HG03460 (cell line): ENCODE measurements at regions not wholly inside any gene's neighbourhood (a gene's known extent, or its start where the extent isn't known, plus 50 kb on each side); places are given as distances from the start of the nearest gene placed in this dataset.
"Not testable (repeated sequence)": the region's sequence is repeated elsewhere in the genome, so short reads cannot be mapped to it uniquely, and the experiment has no call there.

ENCODE experiments used
- ATAC-seq: cut with Tn5 transposase; IDR thresholded peaks from one replicate; pipeline ENCODE4 v1.9.1; 2021; ENCODE audit not compliant: unreplicated experiment

DNA sequence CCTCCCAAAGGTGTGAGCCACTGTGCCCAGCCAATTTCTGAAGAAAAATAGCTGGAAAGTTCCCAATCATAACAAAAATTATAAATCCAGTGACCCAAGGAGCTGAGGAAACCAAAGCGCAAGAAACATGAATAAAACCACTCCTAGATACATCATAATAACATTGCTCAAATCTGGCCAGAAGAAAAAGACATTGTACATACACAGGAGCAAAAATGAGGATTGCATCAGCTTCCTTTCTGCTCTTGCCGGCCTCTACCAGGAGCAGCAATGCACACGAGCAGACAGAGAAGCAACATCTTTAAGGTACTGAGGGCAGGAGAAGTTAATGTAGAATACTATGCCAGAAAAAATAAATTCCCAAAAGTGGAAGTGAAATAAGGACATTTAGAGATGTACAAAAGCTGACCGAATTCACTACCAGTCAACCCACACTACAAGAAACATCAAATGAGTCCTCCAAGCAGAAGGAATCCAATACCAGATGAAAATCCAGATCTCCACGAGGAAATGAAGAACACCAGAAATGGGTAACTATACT, 127.0 kb upstream of the NBPF11 start:
- ATAC-seq: not testable (repeated sequence)

DNA sequence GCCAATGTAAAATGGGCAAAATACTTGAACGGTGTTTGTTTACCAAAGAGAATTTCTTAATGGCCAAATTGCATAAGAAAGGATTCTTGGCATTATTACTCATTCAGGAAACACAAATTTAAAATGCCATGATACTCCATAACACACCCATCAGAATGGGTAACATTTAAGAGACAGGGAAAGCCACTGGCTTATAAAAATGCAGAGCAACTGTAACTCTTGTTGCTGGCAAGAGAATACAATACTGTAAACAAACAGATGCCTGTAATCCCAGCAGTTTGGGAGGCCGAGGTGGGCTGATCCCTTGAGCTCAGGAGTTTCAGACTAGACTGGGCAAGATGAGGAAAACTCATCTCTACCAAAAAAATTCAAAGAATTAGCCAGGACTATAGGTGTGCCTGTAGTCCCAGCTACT, 125.8 kb upstream of the NBPF11 start:
- ATAC-seq: not testable (repeated sequence)

DNA sequence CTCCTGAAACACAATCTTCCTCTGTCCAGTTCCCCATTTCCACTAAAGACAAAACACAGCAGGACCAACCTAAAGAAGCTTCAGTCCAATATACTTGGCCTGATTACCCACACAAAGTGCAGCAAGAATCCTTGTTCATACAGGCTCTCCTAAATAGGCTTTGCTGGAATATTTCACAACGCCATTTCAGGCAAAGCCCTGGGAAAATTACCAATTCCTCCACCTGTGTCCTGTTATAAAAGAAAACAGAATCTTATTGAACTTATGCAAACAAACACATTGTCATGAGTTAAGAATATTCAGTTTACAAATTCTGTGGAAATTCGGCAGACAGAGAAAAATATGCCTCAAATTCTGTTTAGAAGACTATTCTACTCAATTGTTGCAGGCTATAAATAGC, 115.0 kb upstream of the NBPF11 start:
- not testable (repeated sequence) for ATAC-seq

DNA sequence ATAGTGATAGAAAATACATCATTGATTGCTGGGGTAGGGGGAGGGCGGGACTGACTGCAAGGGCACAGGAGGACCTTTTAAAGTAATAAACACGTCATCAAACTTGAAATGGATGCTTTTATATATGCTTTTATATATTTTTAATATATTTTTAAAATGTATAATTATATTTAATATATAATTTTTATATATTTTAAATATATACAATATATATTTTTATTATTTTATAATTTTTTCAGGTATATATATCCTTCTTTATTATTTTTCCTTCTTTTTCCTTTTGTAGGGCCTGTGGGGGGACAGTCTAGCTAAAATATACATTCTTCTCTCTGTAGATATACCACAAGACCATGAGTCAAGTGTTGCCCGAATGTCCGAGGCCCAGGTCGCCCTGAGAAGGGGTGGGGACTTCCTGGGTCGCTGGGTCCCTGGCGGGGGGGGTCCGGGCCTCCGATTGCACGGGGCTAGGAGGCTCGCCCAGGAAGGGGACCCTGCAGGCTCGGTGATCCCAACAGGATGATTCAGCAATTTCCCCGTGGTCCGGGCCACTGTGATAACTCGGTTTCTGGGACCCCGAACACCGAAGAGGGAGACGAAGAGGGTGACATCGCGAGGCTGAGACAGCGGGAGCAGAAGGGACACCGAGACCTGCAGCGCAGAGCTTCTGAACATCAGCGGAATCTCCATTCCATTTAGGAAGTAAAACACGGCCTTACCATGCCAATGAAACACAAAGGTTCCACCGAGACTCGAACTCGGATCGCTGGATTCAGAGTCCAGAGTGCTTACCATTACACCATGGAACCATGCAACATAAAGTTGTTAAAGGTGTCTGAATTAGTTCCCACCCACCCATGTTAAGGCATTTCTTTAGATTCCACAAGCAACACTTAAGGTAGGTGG, 112.5 kb upstream of the NBPF11 start:
- ATAC-seq: no peak

DNA sequence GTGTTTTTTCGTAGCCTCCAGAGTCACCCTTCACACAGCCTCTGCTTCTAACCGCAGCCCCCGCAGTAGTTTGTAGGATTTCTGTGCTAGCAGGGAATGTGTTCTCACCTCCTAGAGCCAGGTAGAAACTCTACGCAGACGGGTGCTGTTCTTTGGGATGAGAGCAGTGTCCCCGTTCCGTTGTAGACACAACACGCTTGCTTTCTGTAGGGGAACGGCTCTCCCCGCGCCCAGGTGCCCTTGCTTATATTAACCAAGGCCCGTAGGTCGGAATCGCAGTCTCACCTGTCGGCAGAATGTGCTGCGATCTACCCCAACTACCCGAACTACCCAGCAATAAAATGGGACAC, 111.8 kb upstream of the NBPF11 start:
- no peak for ATAC-seq

DNA sequence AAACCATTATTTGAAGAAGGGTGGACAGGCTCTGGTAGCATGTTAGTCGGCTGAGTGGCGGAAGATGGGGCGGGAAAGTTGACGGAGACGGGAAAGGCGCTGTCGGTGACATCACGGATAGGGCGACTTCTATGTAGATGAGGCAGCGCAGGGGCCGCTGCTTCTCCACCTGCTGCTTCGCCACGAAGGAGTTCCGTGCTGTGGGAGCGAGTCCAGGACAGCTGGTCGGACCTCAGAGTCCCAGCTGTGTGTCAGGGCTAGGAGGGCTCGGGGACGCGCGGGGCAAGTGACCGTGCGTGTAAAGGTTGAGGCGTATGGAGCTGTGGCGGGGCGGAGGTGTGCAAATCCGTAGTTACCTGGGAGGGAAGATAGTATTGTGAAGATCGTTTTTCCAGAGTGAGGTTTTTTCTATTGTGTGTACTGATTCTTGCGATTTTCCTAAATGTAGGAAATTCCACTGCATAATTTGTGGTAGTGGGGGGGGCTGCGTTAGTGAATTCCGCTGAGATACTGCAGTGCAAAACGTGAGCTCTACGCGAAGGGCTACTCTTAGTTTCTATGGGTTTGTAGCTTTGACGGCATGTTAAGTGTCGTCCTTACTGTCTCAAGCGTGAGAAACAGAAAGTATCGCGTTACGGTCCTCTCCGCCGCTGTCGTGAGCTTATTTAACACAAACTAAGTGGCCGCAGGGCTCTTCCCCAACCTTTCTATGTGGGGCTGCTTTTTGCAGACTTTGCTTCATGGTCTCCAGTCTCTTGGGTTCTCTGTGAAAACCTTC, 111.2 kb upstream of the NBPF11 start:
- peak; percentile 81 for ATAC-seq

DNA sequence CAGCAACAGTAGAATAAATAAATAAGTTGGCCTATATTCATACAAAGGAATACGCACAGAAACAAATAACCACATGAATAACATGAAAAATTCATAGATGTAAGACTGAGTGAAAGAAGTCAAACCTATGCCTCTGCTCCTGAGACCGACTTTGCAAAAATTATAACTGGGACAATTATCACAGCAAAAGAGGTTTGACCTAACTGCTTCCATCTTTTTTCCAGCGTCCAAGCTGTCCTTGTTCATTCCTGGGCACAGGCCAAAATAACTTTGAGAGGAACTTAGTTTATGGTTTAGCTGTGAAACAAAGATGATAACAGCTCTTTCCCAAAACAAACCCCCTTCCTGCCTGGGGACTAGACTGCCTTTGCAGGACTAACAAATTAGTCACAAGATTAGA, 109.6 kb upstream of the NBPF11 start:
- not testable (repeated sequence) for ATAC-seq

DNA sequence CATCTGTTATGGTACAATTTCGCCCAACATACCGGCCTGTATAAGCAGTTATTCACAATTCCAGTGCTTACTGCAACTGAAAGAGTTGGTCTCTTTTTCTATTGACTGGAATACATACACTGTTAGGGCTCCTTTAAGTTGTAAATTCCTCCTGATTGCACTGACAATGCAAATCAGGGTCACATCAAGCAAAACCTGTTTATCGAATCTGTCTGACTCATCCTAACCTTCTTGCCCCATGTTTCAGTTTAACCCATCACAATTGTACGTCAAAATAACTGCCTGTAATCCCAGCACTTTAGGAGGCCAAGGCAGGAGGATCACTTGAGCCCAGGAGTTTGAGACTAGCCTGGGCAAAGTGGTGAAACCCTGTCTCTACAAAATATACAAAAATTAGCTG, 105.8 kb upstream of the NBPF11 start:
- not testable (repeated sequence) for ATAC-seq

DNA sequence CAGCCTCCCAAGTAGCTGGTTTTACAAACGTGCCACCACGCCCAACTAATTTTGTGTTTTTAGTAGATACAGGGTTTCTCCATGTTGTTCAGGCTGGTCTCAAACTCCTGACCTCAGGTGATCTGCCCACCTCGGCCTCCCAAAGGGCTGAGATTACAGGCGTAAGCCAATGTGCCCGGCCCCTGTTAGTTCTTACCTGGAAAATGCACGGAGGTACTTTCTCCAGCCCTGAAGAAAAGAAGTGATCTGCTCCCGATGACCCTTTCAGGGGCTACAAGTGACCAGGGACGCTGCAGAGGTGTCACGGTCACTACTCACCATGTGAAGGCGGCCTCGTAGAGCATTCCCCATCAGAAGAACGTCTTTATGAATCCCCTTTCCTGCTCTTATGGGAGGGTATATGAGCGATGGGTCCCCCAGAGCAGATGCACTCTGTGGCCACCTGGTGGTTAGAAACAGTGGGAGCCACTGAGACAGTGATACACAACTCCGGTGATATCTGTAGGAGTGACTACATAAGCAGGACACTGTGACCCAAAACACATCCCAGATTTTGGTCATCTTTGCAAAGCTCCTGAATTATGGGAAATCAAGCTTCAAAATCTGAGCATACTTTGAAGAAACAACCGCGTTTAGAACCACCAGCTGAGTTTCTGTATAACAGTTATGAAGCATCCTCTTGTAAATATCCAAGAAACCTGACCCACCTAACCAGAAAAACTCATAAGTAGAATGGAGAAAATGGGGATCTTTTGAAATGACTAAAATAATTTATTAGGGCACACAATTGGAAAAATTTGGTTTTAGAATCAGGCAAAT, 102.7 kb upstream of the NBPF11 start:
- ATAC-seq: not testable (repeated sequence)

DNA sequence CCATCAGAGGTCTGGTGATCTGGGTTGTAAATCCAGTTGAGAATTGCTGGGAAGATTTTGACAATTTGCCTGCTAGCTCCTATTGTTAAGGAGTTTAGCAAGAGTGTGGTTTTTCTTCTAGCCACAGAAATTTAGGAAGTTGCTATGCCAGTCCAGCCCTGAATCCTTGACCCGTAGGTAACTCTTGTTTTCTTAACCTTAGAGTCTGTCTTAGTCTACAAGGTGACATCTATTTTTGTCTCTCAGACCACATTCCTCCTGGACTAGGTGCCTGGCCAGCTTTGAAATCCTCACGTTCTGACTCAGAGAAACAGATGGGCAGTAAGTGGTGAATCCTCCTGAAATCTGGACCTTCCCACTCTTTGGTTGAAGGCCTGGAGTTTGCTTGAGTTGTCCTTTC, 101.7 kb upstream of the NBPF11 start:
- ATAC-seq: not testable (repeated sequence)

DNA sequence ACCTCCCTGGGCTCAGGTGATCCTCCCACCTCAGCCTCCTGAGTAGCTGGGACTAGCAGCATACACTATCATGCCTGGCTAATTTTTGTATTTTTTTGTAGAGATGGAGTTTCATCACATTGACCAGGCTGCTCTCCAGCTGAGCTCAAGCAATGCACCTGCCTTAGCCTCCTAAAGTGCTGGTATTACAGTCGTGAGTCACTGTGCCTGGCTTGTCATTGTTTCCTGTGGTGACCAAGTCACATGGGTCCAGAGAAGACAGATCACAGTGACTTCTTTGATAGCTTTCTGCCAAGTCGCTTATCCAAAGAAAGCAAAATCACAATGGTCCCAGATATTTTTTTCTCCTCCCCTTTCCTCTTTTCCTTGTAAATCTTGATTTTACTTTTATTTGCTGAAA, 96.7 kb upstream of the NBPF11 start:
- not testable (repeated sequence) for ATAC-seq

DNA sequence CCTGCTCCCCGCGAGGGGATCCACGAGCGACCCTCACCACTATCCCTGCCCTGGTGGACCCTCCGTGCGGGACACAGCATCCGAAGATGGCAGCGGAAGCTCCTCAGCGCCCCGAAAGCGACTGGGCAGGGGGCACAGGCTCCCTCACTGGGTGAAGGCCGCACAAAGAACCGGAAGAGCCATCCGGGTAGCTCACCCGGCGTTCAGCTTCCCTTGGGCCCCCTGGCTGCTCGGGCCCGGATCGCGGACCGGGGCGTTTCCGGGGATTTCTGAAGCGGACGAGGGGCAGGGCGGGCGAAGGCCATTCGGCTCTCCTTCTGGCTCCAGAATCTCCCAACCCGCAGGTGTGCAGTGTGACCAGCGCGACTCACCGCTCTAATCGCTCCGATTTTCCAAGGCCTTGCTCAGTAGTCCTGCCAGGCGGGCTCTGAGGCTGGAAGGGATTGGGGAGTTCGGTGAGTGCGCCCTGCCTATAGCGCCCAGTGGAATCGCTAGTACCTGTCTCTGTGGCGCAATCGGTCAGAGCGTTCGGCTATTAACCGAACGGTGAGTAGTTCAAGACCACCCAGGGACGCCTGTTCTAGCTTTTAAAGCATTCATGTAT, 94.3 kb upstream of the NBPF11 start:
- not testable (repeated sequence) for ATAC-seq

DNA sequence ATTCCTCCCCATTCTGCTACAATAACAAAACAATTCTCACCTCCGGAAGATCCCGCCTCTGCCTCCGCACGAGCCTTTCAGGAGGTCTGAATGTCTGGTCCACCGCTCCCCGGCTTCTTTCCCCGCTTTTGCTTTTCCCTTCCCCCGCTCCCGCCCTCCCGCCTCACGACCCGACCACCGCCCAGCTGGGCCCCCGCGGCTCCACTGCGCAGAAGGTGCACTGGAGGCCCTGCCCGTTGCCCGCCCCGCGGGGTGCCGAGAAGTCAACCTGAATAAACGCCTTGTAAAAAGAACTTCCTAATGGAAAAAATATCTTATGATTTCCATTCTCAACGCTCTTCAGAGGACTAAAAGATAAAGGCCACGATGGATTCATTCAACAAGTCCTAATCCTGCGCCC, 93.8 kb upstream of the NBPF11 start:
- ATAC-seq: not testable (repeated sequence)

DNA sequence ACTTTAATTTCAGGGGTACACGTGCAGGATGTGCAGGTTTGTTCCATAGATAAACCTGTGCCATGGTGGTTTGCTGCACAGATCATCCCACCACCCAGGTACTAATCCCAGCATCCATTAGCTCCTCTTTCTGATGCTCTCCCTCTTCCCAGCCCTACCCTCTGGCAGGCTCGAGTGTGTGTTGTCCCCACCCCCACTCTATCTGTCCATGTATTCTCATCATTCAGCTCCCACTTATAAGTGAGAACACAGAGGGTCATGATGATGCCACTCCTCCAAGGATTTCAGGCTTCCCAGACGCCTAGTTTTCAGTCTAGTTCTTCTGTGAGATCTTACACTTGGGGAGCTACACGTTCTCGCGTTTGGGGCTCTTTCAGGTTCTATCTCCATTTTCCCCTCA, 93.4 kb upstream of the NBPF11 start:
- ATAC-seq: not testable (repeated sequence)

DNA sequence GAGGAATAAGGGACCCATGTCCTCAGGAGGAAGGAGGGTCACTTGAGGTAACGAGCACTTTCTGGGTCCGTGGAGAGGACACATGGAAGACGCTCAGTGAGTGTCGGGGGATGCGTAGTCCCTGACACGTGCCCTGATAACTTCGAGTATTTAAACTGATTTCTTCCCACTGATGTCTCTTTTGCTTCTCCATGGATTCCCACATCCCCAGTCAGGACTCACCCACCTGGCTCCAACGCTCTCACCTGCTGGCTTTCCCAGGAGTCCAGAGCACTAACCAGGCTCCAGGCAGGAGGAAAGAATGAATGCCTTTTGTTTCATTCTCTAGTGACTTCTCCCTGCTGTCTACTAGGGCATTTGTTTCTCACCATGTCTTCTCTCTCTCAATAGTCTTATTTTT, 81.2 kb upstream of the NBPF11 start:
- not testable (repeated sequence) for ATAC-seq

DNA sequence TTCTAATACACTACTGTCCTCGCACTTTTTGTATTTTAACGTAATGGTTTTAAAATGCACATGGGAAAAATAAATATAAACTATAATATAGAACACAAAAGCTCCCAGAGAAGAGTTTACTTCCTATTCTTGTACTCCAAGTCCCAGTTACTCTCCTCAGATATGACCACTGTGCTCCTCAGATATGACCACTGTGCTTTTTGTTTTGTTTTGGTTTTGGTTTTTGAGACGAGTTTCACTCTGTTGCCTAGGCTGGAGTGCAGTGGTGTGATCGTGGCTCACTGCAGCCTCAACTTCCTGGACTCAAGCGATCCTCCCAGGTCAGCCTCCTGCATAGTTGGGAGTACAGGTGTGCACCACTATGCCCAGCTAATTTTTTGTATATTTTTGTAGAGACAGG, 76.8 kb upstream of the NBPF11 start:
- ATAC-seq: not testable (repeated sequence)

DNA sequence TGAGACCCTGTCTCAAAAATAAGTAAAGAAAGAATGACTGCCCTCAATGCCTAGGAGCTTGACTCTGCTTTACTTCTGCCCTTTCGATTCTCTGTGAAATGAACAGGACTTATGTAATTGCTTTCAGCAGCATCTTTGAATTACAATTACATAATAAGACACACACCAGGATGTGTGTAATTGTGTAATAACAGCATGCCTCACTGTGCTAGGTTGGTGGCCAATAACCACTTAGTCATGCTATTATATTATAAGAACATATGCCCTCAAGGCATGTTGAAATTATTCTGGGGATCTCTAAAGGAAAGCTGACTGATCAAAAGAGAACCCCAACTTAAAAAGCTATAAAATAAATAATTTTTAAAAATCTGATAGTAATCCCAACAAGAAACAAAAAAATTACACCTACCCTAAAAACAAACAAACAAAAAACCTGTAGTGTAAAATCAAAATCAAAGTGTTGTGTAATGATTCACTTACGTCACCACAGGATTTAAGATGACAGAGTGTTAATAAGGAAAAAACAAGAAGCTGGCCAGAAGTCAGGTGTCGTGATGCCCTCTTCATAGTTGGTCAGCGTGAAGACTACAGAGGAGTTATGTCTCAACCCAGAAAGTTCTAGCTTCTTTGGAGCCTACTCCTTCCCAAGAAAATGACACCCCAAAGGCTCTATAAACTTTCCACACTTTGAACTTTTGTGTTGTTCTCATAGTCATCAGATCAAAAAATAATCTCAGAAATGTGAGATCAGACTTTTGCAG, 70.5 kb upstream of the NBPF11 start:
- ATAC-seq: not testable (repeated sequence)

DNA sequence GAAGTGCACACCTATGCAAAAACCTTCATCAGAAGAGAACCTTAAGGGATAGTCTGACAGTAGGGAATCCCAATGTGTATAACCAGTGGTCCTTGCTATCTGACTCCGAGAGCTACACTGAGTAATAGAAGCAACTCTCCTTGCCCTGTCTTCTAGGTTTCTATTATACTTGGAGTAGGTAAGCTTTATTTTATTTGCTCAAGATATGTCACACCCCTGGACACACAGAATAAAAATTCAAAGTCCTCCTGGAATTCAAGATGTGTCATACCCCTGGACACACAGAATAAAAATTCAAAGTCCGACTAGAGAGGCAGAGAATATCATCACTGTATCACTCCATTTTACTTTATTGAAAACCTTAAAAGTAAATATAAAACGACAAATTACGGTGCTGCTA, 69.5 kb upstream of the NBPF11 start:
- not testable (repeated sequence) for ATAC-seq

DNA sequence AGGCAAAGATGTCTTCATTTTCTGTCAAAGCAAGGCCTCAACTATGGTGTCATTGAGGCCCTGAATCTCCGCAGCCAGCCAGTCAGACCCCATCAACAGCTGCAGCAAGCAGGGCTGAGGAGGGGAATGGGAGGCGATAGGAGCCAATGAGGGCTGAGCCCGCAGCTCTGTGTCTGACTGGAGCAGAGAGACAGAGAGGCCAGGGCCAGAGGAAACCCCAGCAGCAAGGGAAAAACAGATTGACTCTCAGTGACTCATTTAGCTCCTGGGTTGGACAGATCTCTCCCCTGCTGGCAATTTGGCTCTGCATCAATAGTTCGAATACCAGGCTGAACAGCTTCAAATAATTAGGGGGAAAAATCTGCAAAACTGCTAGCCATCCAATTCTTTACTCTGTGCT, 67.1 kb upstream of the NBPF11 start:
- ATAC-seq: not testable (repeated sequence)

DNA sequence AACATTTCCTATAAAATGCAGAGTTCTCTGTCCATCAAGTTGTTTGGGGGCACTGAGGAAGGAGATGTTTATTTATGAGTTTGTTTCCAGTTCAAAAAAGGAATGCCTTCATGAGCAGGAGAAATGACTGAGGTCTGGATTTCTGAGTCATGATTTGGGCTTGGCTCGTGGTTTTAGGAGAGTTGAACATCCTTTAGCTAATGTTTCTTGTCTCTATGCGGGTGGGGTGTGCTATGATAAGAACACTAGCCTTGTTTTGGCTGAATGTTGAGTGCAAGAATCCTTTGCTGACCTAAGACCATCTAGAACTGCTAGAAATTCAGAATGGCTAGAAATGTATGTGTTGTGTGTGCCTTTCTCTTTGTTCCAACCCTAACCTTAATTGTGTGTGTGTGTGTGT, 59.1 kb upstream of the NBPF11 start:
- not testable (repeated sequence) for ATAC-seq
